ENCODE measurements at regions not wholly inside any gene's neighbourhood (a gene's known extent, or its start where the extent isn't known, plus 50 kb on each side); places are given as distances from the start of the nearest gene placed in this dataset.
"Not testable (repeated sequence)": the region's sequence is repeated elsewhere in the genome, so short reads cannot be mapped to it uniquely, and the experiment has no call there.

DNA sequence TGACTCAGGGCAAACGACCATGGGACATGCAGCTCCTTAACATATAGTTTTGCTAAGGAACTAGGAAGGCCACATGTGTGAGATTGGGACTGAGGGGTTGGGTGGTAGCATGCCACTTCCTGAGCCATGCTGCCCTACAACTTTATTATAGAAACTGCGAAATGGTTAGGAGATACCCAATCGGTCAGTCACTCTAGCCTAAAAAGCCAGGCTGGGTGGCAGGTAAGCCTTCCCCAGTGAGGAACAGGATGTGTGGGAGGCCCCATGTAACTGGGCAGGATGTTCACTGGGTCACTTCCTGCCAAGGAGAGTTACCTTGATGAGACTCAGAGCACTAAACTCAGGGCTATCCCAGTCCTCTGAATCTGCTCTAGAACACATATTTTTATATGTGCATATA lies 123.5 kb downstream of the MAP3K7 start:
- no peak for DNase-seq (ENCODE audit: low read depth)

DNA sequence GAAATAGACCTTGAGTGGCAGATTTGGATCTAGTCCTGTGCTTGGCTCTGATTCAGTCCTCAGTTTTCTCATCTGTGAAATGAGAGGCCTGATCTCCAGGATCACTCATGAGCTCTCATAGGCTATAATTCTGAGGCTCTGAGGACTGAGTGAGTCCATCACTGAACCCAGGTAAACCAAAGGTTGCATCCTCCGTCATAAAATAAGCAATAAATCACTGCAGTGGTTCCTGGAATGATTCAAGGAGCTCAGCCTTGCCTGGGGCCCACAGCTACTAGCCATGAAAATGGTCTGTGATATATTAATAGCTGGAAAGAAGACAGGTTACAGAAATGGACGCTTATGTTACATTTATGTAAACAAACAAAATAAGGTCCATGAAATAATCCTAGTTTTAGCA lies 124.8 kb downstream of the MAP3K7 start:
- DNase-seq (ENCODE audit: low read depth): no peak

DNA sequence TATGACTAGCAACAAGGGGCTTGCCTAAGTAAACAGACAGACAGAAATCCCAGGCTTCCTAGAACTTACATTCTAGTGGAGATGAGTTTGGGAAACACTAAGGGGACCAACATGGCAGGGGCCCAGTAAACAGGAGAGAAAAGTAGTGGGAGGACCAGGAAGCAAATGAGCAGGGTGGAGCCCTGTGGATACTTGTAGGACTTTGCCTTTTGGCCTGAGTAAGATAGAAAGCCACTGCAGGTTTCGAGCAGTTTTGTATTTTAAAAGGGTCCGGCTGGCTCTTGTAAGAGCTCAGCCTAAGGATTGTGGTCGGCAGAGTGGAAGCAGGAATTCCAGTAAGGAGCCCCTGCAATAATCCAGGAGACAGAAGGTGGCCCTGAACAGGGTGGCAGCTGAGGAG lies 125.5 kb downstream of the MAP3K7 start:
- DNase-seq (ENCODE audit: low read depth): no peak

DNA sequence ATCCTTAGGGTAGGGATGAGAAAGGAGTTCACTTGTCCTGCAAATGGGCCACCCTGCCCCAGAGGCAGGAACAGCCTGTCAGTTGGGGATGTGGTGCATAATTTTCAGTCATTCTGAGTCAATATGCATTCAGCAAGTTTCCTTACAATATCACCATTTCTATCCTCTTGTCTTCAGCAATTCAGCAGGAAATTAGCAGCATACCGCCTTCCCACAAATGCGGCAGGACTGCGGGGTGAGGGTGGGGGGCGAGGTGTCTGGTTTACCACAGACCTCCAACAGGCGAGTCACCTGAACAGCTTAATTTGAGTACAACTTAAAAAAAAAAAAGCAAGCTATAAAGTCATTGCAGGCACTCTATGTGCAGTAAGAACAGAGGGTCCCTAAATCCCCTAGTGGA lies 126.8 kb downstream of the MAP3K7 start:
- no peak for DNase-seq (ENCODE audit: low read depth)

DNA sequence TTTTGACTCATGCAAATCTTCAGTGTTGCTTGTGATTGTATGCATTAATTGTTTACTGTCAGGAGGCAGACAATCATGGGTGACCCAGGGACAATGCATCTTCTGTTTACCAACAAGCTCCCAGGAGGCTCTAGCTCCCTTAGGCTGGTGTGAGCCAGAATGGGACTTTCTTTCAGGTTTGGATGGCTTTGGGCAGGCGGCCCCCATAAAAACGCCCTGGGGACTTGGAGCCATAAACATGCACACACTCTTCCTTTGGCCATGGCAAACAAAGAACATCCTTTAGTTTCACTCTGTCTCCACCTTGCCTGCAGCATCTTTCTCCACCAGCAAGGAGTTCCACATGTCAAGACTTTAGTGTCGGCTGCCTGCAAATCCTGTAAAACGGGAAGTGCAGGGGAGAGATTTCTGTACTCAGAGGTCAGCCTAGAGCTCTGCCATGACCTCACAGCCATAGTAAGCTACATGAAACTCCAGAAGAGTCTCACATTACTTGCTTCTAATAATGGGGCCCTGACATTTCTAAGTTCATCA lies 127.6 kb downstream of the MAP3K7 start:
- no peak for DNase-seq (ENCODE audit: low read depth)

DNA sequence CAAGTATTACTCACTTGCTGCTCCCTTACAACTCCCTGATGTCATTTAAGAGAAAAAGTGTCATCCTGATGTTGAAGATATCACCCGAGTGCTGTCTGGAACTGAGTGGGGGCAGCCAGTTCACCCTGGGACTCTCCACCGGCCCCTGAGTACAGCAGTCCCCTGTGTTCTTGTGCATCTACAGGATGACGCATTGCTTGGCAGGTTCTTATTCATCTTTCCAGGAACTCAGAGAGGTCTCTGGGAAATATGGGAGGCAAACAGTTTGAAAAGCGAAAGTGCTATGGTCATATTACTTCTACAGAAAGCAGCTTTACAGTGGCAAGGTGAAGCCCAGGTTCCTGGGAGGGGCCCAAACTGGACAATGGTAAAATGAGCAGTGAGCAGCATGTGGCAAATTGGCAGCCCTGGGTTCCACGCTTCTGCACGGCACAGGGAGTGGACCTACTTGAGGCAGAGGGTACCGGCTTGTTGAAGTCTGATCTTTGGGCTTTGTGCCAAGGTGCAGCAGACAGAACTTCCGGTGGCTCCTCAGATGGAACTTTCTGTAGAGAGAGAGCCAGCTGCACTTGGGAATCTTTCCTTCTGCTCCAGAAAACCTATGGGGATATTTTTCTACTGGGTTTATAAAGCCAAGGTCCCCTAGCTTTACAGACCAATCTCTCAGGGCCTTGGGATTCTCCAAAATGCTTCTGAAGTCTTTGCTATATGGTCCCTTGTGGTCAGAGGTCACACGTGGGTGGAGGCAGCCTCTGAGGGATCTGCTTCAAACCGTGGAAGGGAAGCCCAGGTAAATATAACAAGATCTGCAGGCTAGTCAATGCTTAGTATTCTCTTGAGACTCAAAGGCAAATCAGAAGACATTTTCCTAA lies 128.3 kb downstream of the MAP3K7 start:
- no peak for DNase-seq (ENCODE audit: low read depth)

DNA sequence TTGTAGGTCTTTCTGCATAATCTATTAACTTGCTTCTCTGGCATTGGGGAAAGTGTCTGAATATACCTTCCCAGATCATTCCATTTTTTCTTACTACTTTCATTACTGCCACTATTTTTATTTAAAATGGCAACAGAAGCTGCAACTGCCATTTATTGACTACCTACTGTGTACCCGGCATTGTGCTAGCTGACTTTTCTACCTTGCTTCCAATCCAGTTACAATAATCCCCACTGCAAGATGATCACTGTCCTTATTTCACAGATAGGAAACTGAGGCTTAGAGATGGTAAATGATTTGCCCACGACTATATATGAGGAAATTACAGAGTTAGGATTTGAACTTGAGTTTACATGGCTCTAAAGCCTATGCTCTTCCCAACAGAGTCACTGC lies 129.0 kb downstream of the MAP3K7 start:
- no peak for DNase-seq (ENCODE audit: low read depth)

DNA sequence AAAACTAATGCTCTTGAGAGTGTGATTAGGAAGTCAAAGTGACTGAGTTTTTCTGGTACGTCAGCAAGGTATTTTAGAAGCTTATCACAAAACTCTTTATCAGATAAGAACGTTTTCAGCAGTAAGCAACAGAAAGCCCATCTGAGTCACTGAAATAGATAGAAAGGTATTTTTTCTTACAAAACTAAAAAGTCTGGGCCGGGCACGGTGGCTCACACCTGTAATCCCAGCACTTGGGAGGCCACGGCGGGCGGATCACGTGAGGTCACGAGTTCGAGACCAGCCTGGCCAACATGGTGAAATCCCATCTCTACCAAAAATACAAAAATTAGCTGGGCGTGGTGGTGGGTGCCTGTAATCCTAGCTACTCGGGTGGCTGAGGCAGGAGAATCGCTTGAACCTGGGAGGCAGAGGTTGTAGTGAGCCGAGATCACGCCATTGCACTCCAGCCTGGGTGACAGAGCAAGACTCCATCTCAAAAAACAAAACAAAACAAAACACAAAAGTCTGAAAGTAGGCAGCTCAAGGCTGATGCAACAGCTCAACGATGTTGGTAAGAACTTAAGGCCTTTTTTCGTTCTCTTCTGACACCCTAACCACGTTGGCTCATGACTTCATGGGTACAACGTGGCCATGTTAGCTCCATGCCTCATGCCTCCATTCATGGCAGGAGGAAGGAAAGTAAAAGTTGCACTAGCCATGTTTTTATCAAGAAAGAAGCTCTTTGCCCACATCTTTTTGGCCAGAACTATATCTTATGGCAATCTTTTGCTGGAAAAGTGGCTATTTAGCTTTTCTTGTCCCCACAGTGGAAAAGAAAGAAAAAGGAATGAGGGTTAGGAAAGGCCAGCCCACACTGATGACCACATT lies 129.6 kb downstream of the MAP3K7 start:
- not testable (repeated sequence) for DNase-seq (ENCODE audit: low read depth)

DNA sequence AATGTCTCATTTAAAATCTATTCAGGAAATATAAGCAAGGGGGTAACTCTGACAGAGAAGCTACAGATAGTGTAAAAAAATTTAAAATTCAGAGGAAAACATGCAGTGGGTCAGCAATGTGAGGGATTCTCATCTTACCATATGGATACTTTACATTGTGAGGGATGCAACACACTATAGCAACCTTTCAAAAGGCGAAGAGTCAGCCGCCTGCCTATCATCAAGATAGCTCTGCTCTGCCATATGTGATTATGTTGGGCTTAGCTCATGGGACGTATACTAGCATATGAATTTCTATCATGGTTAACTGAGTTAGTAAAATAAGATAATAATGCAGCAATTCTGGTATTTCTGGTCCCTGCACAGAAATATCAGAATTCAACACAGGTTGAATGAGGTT lies 130.9 kb downstream of the MAP3K7 start:
- no peak for DNase-seq (ENCODE audit: low read depth)

DNA sequence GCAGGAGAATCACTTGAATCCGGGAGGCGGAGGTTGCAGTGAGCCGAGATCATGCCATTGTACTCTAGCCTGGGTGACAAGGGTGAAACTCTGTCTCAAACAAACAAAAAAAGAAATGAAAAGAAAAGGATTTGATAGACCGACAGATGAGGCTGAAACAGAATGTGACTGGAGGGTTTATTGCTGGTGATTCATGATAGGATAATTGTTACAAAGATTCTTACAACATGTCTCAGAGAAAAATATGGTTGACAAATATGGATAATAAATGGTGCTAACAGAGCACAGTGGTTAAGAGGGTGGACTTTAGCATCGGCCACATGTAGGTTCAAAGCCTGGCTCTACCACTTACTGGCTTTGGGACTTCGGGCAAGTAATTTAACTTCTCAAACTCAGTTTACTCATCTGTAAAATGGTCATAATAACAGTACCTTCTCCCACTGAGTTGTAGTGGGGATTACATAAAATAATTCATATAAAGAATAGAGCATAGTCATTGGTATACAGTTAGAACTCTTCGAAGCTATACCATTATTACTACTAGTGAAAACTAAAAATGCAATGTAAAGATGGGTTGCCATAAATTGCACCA lies 131.9 kb downstream of the MAP3K7 start:
- no peak for DNase-seq (ENCODE audit: low read depth)

DNA sequence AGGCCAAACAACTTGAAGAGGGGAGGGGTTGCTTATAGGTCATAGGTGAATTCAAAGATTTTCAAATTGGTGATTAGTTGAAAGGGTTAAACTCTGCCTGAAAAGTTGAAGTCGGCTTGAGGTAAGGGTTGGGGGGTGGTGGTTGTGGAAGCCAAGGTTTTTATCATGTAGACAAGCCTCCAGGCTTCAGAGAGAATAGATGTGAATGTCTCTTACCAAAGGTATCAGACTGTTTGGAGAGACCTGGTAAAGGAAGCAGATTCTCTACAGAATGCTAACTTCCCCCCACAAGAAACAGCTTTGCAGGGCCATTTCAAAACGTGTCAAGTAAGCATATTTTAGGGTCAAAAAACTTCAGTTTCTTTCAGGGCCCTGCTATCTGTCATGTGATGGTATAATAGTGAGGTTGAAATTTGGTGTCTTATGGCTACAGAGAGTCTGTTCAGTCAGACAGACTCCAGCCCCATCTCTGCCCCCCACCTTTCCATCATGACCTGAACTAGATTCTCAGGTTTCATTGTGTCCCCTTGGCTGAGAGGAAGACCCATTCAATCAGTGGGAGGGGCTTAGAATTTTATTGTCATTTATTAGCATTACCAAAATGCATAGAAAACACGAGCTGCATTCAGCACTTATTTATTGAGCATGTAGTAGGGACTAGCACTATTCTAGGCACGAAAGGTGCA lies 136.5 kb downstream of the MAP3K7 start:
- DNase-seq (ENCODE audit: low read depth): no peak

DNA sequence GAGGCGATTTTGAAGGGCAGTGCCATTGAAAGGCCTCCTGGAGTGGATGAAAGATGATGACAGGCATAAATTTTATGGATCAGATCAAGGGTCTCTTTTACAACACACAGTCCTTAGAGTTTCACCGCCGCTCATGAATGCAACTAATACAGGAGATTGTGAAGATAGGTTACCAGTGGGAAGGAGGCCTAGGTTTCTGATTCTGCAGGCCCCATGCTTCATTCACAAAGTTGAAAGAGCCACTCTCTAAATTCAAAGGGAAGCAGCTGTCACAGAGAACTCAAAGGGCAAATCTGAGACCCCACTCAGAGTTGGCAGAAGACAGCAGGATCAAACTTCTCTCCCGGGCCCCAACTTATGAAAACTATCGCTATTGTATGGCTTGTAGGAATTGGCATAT lies 137.6 kb downstream of the MAP3K7 start:
- DNase-seq (ENCODE audit: low read depth): no peak

DNA sequence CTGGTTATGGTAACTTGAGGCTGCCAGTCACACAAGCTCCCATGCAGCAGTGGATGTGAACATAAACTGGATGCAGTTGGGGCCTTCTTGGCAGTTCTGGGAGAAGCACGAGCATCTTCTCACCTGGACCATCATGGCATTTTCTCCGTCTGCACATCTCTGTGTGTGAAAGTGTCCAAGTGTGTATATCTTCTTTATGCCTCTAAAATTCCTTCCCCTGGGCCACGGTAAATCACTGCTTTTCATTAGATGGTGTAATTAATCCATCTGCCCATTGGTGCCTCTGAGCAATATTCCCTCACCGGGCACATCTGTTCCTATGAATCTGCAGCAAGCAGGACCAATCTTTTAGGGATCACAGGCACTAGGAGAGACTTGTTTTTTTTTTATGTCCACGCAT lies 138.0 kb downstream of the MAP3K7 start:
- no peak for DNase-seq (ENCODE audit: low read depth)

DNA sequence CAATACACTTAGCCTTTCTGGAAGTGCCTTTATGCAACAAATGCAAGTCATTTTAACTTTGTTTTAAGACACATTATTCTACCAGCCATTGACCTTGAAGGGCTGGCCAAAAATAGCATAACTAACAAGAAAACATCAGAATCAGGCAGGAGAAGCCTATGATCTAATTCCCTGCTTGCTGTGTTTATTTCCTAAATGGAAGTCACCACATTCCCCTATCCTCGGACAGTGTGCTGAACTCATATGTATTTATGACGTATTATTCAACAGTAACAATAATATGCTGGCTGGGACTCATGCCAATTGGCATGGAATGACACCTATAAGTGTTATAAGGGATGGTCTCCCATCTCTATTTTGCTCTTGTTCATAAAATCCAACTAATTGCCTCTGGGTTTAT lies 140.7 kb downstream of the MAP3K7 start:
- no peak for DNase-seq (ENCODE audit: low read depth)

DNA sequence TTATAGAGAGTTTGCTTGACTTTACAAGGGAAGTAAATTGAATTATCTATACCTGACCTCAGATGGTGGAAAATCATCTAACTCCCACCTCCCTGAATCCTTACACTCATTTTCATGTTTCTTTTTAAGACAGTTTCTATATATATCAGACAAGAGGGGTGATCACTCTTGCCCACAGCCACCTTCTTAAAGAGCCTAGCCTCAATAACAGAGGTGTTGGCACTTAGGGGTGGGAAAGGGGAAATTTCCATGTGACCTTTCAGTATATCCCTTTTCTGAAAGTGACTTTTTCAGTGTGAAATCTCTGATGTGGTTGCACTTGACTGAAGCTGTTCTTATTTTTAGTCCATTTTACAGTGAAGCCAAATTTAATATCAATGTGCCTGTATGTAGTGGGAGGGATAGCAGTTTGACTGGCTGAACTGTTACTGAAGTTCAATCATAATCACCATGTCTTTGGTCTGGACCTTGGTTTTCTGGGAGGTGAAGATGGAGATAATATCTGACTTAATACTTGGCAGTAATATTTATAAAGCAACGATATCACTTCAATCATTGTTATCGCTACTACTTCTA lies 141.3 kb downstream of the MAP3K7 start:
- DNase-seq (ENCODE audit: low read depth): no peak

DNA sequence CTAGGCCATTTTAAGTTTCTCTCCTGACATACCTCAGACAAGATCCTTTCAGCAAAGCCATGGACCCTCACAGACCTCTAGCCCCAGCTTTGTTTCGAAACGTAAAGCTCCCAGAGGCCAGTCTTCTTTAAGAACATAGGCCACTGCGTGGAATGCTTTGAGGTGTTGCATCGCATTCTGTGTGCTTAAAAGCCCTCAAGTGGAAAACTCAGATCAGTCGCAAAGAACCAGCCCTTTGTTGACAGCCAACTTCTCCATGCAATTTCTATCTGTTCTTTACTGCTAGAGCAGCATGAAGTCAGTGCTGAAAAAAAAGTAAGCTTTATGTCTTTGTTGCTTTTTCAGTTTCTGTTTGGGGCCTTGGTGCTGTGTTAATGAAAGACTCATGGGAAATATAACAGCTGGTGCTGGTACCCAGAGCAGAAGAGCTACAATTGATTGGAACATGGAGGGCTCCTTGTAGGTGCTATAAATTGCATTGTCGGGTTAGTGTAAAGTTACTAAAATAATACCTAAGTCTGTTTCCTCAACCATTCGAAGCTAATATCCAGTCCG lies 142.6 kb downstream of the MAP3K7 start:
- DNase-seq (ENCODE audit: low read depth): no peak

DNA sequence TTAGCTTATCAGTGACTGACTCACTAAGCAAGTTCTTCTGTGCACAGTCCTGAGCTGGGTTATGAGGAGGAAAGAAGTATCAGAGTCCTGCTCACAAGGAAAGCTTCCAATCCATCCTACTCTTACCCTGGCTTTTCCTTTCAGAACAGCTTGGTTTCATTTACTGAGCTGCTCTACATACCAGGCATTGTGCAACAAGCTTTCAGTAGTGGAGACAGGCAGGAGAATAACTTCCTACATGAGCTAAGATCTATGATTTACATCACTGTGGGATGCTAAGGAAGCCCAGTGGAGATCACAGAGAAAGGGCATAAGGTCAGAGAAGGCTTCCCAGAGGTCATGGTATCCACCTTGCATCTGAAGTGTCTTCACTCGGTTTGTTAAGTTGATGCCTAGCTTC lies 144.5 kb downstream of the MAP3K7 start:
- no peak for DNase-seq (ENCODE audit: low read depth)

DNA sequence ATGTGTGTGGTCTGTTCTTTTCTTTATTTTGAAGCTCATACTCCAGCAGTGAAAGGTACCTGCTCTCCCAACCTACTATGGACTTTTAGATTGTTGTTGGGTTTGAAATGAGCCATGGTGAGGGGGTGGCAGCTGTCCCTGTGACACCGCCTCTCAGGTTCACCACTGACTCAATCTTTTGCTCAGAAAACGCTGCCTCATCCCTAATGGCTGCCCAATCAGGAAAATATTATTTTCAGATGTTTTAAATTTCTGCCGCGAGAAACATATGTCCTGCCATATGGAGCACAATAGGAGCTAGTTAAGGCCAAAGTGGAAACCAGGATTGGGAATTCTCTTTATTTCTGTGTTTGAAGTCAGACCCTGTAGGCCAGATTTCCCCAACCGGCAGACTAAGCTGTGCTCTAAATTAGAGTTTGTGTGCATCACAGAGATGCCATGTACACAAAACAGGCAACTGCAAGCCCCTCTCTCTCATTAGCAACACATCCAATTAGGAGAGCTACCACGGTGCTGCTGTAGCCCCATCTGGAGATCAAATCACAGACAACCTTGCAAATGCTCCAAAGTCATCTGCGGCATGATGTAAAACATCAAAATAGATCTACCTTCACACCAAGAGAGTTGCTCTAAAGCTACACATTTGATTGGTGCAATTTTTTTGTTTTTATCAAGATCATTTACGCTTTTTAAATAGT lies 144.1 kb upstream of the BACH2 start:
- DNase-seq (ENCODE audit: low read depth): no peak

DNA sequence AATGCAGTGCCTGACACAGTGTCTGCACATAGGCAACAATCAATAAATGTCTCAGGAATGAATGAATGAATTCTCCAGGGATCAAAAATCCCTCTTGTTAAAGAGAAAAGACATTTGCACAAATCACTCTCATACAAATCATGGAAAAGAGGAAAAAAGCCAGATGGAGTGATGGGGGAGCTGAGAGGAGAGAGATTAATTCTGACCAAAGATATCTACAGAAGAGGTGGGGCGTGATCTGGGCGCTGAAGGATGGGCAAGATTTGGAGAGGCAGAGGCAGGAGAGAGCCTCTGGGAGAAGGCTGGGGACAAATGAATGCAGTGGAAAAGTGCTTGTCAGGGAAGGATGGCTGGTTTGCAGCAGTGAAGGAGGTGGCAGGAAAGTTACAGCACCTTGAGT lies 142.9 kb upstream of the BACH2 start:
- DNase-seq (ENCODE audit: low read depth): no peak

DNA sequence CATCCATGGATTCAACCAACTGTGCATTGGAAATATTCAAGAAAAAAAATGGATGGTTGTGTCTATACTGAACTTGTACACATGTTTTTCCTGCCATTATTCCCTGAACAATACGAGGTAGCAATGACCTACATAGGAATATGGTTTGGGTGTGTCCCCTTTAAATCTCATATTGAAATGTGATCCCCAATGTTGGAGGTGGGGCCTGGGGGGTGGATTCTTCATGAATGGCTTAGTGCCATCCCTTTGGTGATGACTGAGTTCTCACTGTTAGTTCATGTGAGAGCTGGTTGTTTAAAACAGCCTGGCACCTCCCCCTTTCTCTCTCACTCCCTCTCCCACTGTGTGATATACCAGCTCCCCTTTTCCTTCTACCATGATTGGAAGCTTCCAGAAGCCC lies 139.8 kb upstream of the BACH2 start:
- peak; percentile 56 for DNase-seq (ENCODE audit: low read depth)

Measured in RPMI7951 (cell line).